HEK293 (cell line): ENCODE measurements at regions not wholly inside any gene's neighbourhood (a gene's known extent, or its start where the extent isn't known, plus 50 kb on each side); places are given as distances from the start of the nearest gene placed in this dataset.

Experiments
- CTCF ChIA-PET: fragments of 350-600 bp; formaldehyde crosslinking; extraction: SDS; loops from one replicate; lab custom pipeline; 2021; ENCODE audit warnings: antibody characterized with exemption; lab: Yijun Ruan, JAX
- POLR2A ChIA-PET: fragments of 300-600 bp; formaldehyde crosslinking; extraction: SDS; loops from one replicate; lab custom pipeline; 2020; ENCODE audit warnings: antibody characterized with exemption, inconsistent platforms; lab: Yijun Ruan, JAX
- H3K27ac ChIP-seq: fragments of 200-500 bp; sonication (Bioruptor generic); 2 replicates; pipeline ENCODE4 v1.5.1; 2014; ENCODE audit warnings: low read depth, low read length, control low read depth, inconsistent platforms; ENCODE audit errors: extremely low read depth
- H3K36me3 ChIP-seq, 2 experiments: fragments of 200-500 bp in 1 of 2; sonication (Bioruptor generic) in 1 of 2; 1 replicate in 1 of 2; 2 replicates in 1 of 2; pipeline ENCODE4 v1.5.1; 2014 to 2017; ENCODE audit warnings: inconsistent platforms in 2 of 2, low read length in 2 of 2; ENCODE audit not compliant: control insufficient read depth in 2 of 2, insufficient read depth in 1 of 2
- H3K4me1 ChIP-seq: fragments of 200-500 bp; sonication (Bioruptor generic); 2 replicates; pipeline ENCODE4 v1.5.1; 2014; ENCODE audit warnings: mild to moderate bottlenecking, low read length, inconsistent platforms; ENCODE audit not compliant: control insufficient read depth, insufficient read depth
- H3K4me3 ChIP-seq: 2 replicates; pipeline ENCODE4 v1.5.1; 2011; ENCODE audit warnings: low read depth, mild to moderate bottlenecking, control low read depth, low read length, moderate library complexity
- H3K9me3 ChIP-seq: fragments of 200-500 bp; sonication (Bioruptor generic); 2 replicates; pipeline ENCODE4 v1.5.1; 2014; ENCODE audit warnings: low read depth, low read length, inconsistent platforms; ENCODE audit not compliant: control insufficient read depth, insufficient read depth
- KLF17 ChIP-seq: fragments of 450-650 bp; formaldehyde crosslinking; IDR thresholded peaks from 2 replicates; pipeline ENCODE4 v1.5.1; 2016; ENCODE audit warnings: missing biosample characterization, missing genetic modification characterization
- OSR2 ChIP-seq: fragments of 450-650 bp; formaldehyde crosslinking; IDR thresholded peaks from 2 replicates; pipeline ENCODE4 v1.5.1; 2016; ENCODE audit warnings: missing biosample characterization, missing genetic modification characterization
- PRDM4 ChIP-seq: fragments of 450-650 bp; formaldehyde crosslinking; IDR thresholded peaks from 2 replicates; pipeline ENCODE4 v1.5.1; 2017; ENCODE audit warnings: missing biosample characterization, missing genetic modification characterization
- SP2 ChIP-seq: fragments of 450-650 bp; formaldehyde crosslinking; IDR thresholded peaks from 2 replicates; pipeline ENCODE4 v1.5.1; 2016; ENCODE audit warnings: missing biosample characterization, missing genetic modification characterization
- TCF7L2 ChIP-seq: IDR thresholded peaks from 2 replicates; pipeline ENCODE4 v1.6.1; 2011; ENCODE audit warnings: low read depth, mild to moderate bottlenecking, inconsistent platforms, low read length, moderate library complexity, borderline replicate concordance
- WT1 ChIP-seq: fragments of 450-650 bp; formaldehyde crosslinking; IDR thresholded peaks from 2 replicates; pipeline ENCODE4 v1.5.1; 2016; ENCODE audit warnings: missing biosample characterization, missing genetic modification characterization
- ZBTB11 ChIP-seq: fragments of 450-650 bp; formaldehyde crosslinking; conservative IDR thresholded peaks from 2 replicates; pipeline ENCODE4 v1.5.1; 2016; ENCODE audit warnings: low read depth, missing biosample characterization, missing genetic modification characterization
- ZBTB20 ChIP-seq: fragments of 450-650 bp; formaldehyde crosslinking; IDR thresholded peaks from 2 replicates; pipeline ENCODE4 v1.5.1; 2016; ENCODE audit warnings: missing biosample characterization, missing genetic modification characterization
- ZFHX2 ChIP-seq: fragments of 450-650 bp; formaldehyde crosslinking; conservative IDR thresholded peaks from 2 replicates; pipeline ENCODE4 v1.5.1; 2016; ENCODE audit warnings: missing biosample characterization, missing genetic modification characterization
- ZNF112 ChIP-seq: fragments of 450-650 bp; formaldehyde crosslinking; IDR thresholded peaks from 2 replicates; pipeline ENCODE4 v1.5.0; 2017; ENCODE audit warnings: missing biosample characterization, missing genetic modification characterization
- ZNF132 ChIP-seq: fragments of 450-650 bp; formaldehyde crosslinking; IDR thresholded peaks from 2 replicates; pipeline ENCODE4 v1.5.1; 2017; ENCODE audit warnings: missing biosample characterization, missing genetic modification characterization, borderline replicate concordance
- ZNF138 ChIP-seq: fragments of 450-650 bp; formaldehyde crosslinking; IDR thresholded peaks from 2 replicates; pipeline ENCODE4 v1.5.1; 2016; ENCODE audit warnings: missing biosample characterization, missing genetic modification characterization, borderline replicate concordance
- ZNF146 ChIP-seq: fragments of 450-650 bp; formaldehyde crosslinking; IDR thresholded peaks from 2 replicates; pipeline ENCODE4 v1.5.1; 2016; ENCODE audit warnings: missing biosample characterization, missing genetic modification characterization
- ZNF24 ChIP-seq: fragments of 450-650 bp; formaldehyde crosslinking; IDR thresholded peaks from 2 replicates; pipeline ENCODE4 v1.5.1; 2016; ENCODE audit warnings: missing biosample characterization, missing genetic modification characterization
- ZNF248 ChIP-seq: fragments of 450-650 bp; formaldehyde crosslinking; IDR thresholded peaks from 2 replicates; pipeline ENCODE4 v1.5.1; 2017; ENCODE audit warnings: missing biosample characterization, missing genetic modification characterization
- ZNF394 ChIP-seq: fragments of 450-650 bp; formaldehyde crosslinking; IDR thresholded peaks from 2 replicates; pipeline ENCODE4 v1.5.1; 2016; ENCODE audit warnings: missing biosample characterization, missing genetic modification characterization, mild to moderate bottlenecking, moderate library complexity, borderline replicate concordance
- ZNF449 ChIP-seq: fragments of 450-650 bp; formaldehyde crosslinking; IDR thresholded peaks from 2 replicates; pipeline ENCODE4 v1.5.1; 2017; ENCODE audit warnings: missing biosample characterization, mild to moderate bottlenecking, missing genetic modification characterization, moderate library complexity
- ZNF548 ChIP-seq: fragments of 450-650 bp; formaldehyde crosslinking; IDR thresholded peaks from 2 replicates; pipeline ENCODE4 v1.5.1; 2016; ENCODE audit warnings: missing biosample characterization, missing genetic modification characterization
- ZNF561 ChIP-seq: fragments of 450-650 bp; IDR thresholded peaks from 2 replicates; pipeline ENCODE4 v1.5.1; 2018; ENCODE audit warnings: missing biosample characterization, missing genetic modification characterization, borderline replicate concordance
- ZNF571 ChIP-seq: fragments of 450-650 bp; formaldehyde crosslinking; IDR thresholded peaks from 2 replicates; pipeline ENCODE4 v1.5.0; 2017; ENCODE audit warnings: missing biosample characterization, missing genetic modification characterization
- ZNF654 ChIP-seq: fragments of 450-650 bp; formaldehyde crosslinking; IDR thresholded peaks from 2 replicates; pipeline ENCODE4 v1.5.1; 2016; ENCODE audit warnings: low read depth, missing biosample characterization, missing genetic modification characterization
- ZNF76 ChIP-seq: fragments of 450-650 bp; formaldehyde crosslinking; IDR thresholded peaks from 2 replicates; pipeline ENCODE4; 2016; ENCODE audit warnings: low read depth, missing biosample characterization, missing genetic modification characterization, borderline replicate concordance
- TF ChIP-seq, protein P1 (sequence below): fragments of 450-650 bp; formaldehyde crosslinking; IDR thresholded peaks from 2 replicates; pipeline ENCODE4 v1.5.1; 2017; ENCODE audit warnings: missing biosample characterization, missing genetic modification characterization

DNA sequence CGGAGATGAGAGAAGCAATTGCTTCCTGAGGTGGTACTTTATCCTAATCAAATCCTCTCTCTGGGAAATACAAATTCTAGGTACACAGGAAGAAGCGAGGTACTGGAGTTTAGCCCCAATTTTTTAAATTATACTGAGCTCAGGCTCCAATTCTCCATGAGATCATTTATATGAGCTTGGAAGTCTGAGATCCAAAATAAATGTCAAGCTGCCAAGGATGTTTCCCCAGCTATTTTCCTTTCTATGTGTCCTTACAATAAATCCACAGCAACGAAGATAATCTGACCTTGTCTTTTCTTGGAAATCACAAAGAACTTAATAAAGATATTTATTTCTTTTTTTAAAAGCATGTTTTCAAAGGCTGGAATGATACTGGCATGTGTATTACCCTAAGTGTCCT is 597.3 kb downstream of the GABRG2 start (continued):
- no peak for TF ChIP-seq PRDM4 (tag by site-specific recombination)
- no peak for TF ChIP-seq ZNF394 (tag by site-specific recombination)
- TF ChIP-seq, protein P1, sequence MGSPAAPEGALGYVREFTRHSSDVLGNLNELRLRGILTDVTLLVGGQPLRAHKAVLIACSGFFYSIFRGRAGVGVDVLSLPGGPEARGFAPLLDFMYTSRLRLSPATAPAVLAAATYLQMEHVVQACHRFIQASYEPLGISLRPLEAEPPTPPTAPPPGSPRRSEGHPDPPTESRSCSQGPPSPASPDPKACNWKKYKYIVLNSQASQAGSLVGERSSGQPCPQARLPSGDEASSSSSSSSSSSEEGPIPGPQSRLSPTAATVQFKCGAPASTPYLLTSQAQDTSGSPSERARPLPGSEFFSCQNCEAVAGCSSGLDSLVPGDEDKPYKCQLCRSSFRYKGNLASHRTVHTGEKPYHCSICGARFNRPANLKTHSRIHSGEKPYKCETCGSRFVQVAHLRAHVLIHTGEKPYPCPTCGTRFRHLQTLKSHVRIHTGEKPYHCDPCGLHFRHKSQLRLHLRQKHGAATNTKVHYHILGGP: no peak
- TF ChIP-seq TCF7L2: no peak
- no peak for TF ChIP-seq ZNF561 (tag by site-specific recombination)
- TF ChIP-seq ZBTB11 (tag by site-specific recombination): no peak

DNA sequence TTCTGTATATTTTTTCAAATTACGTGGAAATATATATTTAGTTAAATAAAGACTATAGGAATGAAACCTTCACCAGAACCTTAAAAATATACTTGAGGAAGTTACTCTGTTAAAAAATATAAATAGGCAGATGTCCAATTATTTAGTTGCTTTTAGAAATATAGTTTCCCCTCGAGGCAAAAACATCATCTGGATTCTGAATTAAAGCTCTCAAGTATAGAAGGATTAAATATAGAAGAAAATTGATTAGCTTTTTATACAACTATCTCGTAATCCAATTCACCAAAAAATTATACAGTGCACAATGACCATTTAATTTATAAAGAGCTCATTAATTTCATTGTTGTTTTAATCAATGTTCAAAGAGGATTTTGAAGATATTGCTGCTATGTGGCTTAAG is 601.4 kb downstream of the GABRG2 start:
- TF ChIP-seq WT1 (tag by site-specific recombination) (no peak), ZNF112 (tag by site-specific recombination) (no peak), OSR2 (tag by site-specific recombination) (no peak), SP2 (no peak), ZNF24 (tag by site-specific recombination) (no peak), ZNF76 (tag by site-specific recombination) (no peak), KLF17 (tag by site-specific recombination) (no peak), ZBTB20 (tag by site-specific recombination) (no peak), ZNF138 (no peak), ZNF132 (tag by site-specific recombination) (no peak), ZNF248 (tag by site-specific recombination) (no peak), ZNF571 (tag by site-specific recombination) (no peak), ZNF146 (tag by site-specific recombination) (no peak), ZNF449 (tag by site-specific recombination) (no peak), ZNF654 (tag by site-specific recombination) (no peak), ZFHX2 (tag by site-specific recombination) (no peak), TCF7L2 (no peak), ZNF548 (no peak)

More for the DNA sequence above, 601.4 kb downstream of the GABRG2 start:
- ChIA-PET POLR2A (no interaction called here), CTCF (no interaction called here)
- Histone ChIP-seq H3K36me3 (no peaks in the 10 kb centered on the region), H3K9me3 (no peaks in the 10 kb centered on the region), H3K4me3 (no peak overlapping the region), H3K4me1 (no peaks in the 10 kb centered on the region), H3K27ac (no peak overlapping the region)
